Transverse colon (tissue), 4 donors: ENCODE measurements at regions not wholly inside any gene's neighbourhood (a gene's known extent, or its start where the extent isn't known, plus 50 kb on each side); places are given as distances from the start of the nearest gene placed in this dataset.
A peak's percentile ranks its signal among the peaks of the same experiment; 100 is the strongest.

Source experiments
- CTCF ChIP-seq, 5 experiments: fragments of 200-600 bp in 3 of 5; fragments of 450-650 bp in 2 of 5; sonication (generic) in 3 of 5; IDR thresholded peaks; 1 replicate in 2 of 5; 2 replicates in 3 of 5; pipeline ENCODE4 v1.5.1; 2016 to 2017; ENCODE audit warnings: antibody characterized with exemption in 5 of 5, inconsistent platforms in 3 of 5, mild to moderate bottlenecking in 2 of 5, moderate library complexity in 1 of 5
- EP300 ChIP-seq: sonication (generic); formaldehyde crosslinking; IDR thresholded peaks from one replicate; pipeline ENCODE4 v1.6.1; 2017; ENCODE audit warnings: antibody characterized with exemption, low read depth
- POLR2A ChIP-seq: fragments of 450-650 bp; IDR thresholded peaks from one replicate; pipeline ENCODE4 v1.6.1; 2016; ENCODE audit warnings: antibody characterized with exemption, mild to moderate bottlenecking, moderate library complexity
- POLR2AphosphoS5 ChIP-seq, 3 donors: sonication (generic); formaldehyde crosslinking; IDR thresholded peaks; one replicate each; pipeline ENCODE4 v1.6.1; 2016; ENCODE audit warnings: antibody characterized with exemption in 3 of 3

GRCh38 chr5:62143268-62144229, 162.5 kb upstream of the KIF2A start:
- TF ChIP-seq POLR2AphosphoS5 (IDR thresholded peaks at IDR 0.05) (no peak), POLR2A (no peak), CTCF (IDR thresholded peaks at IDR 0.05) (peak; percentile 23 to 40 (median 37)), EP300 (no peak)
